K562 (cell line): ENCODE measurements at regions not wholly inside any gene's neighbourhood (a gene's known extent, or its start where the extent isn't known, plus 50 kb on each side); places are given as distances from the start of the nearest gene placed in this dataset.

ENCODE experiments used
- ATAC-seq: fragments of 200-7000 bp; cut with Tn5 transposase; 3 replicates; pipeline ENCODE4 v1.9.1; 2020; ENCODE audit warnings: moderate library complexity
- BruUV-seq: library from RNA; stranded (reverse); fragments of 400-500 nt; replicated peaks from 2 replicates; lab custom pipeline; 2021; lab: Mats Ljungman, UMichigan
- CTCF ChIA-PET: fragments of 300-600 bp; formaldehyde crosslinking; extraction: SDS; loops from one replicate; lab custom pipeline; 2021; ENCODE audit warnings: low intra/inter-chr PET ratio; lab: Yijun Ruan, JAX
- POLR2A ChIA-PET: fragments of 300-600, 350-650 bp; sonication (Branson Sonifier 250); formaldehyde crosslinking; extraction: SDS; loops from one replicate; lab custom pipeline; 2021; ENCODE audit warnings: antibody characterized with exemption, inconsistent platforms; lab: Yijun Ruan, JAX
- DNase-seq, 4 experiments: peaks; one replicate each; pipeline versions ENCODE4 v3.0.0 to v3.0.0-alpha.2; 2011 to 2018; ENCODE audit warnings: low spot score in 3 of 4, mixed read lengths in 3 of 4; ENCODE audit errors: extremely low read depth in 1 of 4
- FAIRE-seq: peaks from 2 replicates; lab custom pipeline; 2011; peaks lifted over from hg19 to GRCh38; lab: Jason Lieb, UNC
- H2AFZ ChIP-seq: 2 replicates; pipeline ENCODE4 v1.6.0; 2011; ENCODE audit warnings: low read depth, low read length, control low read depth, inconsistent platforms
- H3K27ac ChIP-seq: fragments of 200-600 bp; 3 replicates; pipeline ENCODE4 v1.8.0; 2011; ENCODE audit warnings: low read depth, mild to moderate bottlenecking, control low read depth, inconsistent platforms, low read length, moderate library complexity, mixed read lengths; ENCODE audit errors: extremely low read depth
- H3K27me3 ChIP-seq, 2 experiments: fragments of 300-600 bp in 1 of 2; 2 replicates in 1 of 2; 3 replicates in 1 of 2; pipeline versions ENCODE4 v1.6.0 to v1.8.0; 2011; ENCODE audit warnings: inconsistent platforms in 2 of 2, low read length in 2 of 2, mild to moderate bottlenecking in 1 of 2, mixed read lengths in 1 of 2, moderate library complexity in 1 of 2; ENCODE audit not compliant: control insufficient read depth in 2 of 2, insufficient read depth in 2 of 2
- H3K36me3 ChIP-seq: fragments of 300-600 bp; 3 replicates; pipeline ENCODE4 v1.8.0; 2011; ENCODE audit warnings: mild to moderate bottlenecking, low read length, inconsistent platforms; ENCODE audit not compliant: control insufficient read depth, insufficient read depth
- H3K4me1 ChIP-seq, 2 experiments: fragments of 200-600 bp in 1 of 2; replicated peaks in 1 of 2; 2 replicates in 1 of 2; 3 replicates in 1 of 2; pipeline versions ENCODE4 v1.5.1 to v1.8.0; 2011; ENCODE audit warnings: inconsistent platforms in 2 of 2, low read length in 2 of 2, mild to moderate bottlenecking in 1 of 2, mixed read lengths in 1 of 2, moderate library complexity in 1 of 2; ENCODE audit not compliant: control insufficient read depth in 2 of 2, insufficient read depth in 2 of 2
- H3K4me2 ChIP-seq: 2 replicates; pipeline ENCODE4 v1.6.1; 2011; ENCODE audit warnings: low read length, control low read depth, inconsistent platforms, mixed read lengths; ENCODE audit not compliant: insufficient read depth
- H3K4me3 ChIP-seq: fragments of 200-600 bp; sonication (generic), shearing (Covaris generic); 2 replicates; pipeline ENCODE4 v1.5.1; 2016; ENCODE audit warnings: control low read depth, inconsistent platforms
- H3K79me2 ChIP-seq: fragments of 200-600 bp; 3 replicates; pipeline ENCODE4 v1.8.0; 2011; ENCODE audit warnings: low read length, inconsistent platforms; ENCODE audit not compliant: control insufficient read depth, insufficient read depth
- H3K9ac ChIP-seq, 2 experiments: 2 replicates each; pipeline versions ENCODE4 v1.6.0 to v1.6.1; 2011; ENCODE audit warnings: low read depth in 2 of 2, low read length in 2 of 2, control low read depth in 1 of 2, inconsistent platforms in 1 of 2, mild to moderate bottlenecking in 1 of 2, mixed read lengths in 1 of 2; ENCODE audit not compliant: insufficient read depth in 1 of 2
- H3K9me1 ChIP-seq: one replicate; pipeline ENCODE4 v1.6.0; 2011; ENCODE audit warnings: inconsistent platforms, mild to moderate bottlenecking, low read length, moderate library complexity; ENCODE audit not compliant: control insufficient read depth, insufficient read depth
- H3K9me3 ChIP-seq: replicated peaks from 2 replicates; pipeline ENCODE4 v1.5.1; 2011; ENCODE audit warnings: low read depth, low read length, inconsistent platforms; ENCODE audit not compliant: control insufficient read depth, insufficient read depth
- H4K20me1 ChIP-seq: replicated peaks from 2 replicates; pipeline ENCODE4 v1.6.1; 2011; ENCODE audit warnings: low read length, inconsistent platforms, mixed read lengths; ENCODE audit not compliant: control insufficient read depth, insufficient read depth
- DMBX1 ChIP-seq: fragments of 250-450 bp; sonication (Bioruptor Pico); IDR thresholded peaks from 2 replicates; pipeline ENCODE4 v1.8.0; 2022; ENCODE audit warnings: inconsistent platforms, mild to moderate bottlenecking, moderate library complexity, borderline replicate concordance
- HBP1 ChIP-seq: fragments of 450-650 bp; formaldehyde crosslinking; IDR thresholded peaks from 2 replicates; pipeline ENCODE4 v1.4.0; 2022; ENCODE audit warnings: missing genetic modification characterization
- HDAC1 ChIP-seq, 2 experiments: fragments of 450-650 bp; IDR thresholded peaks; 2 replicates each; pipeline ENCODE4 v1.6.1; 2016 to 2017; ENCODE audit warnings: inconsistent platforms in 1 of 2, mild to moderate bottlenecking in 1 of 2, moderate library complexity in 1 of 2
- IFI16 ChIP-seq: fragments of 250-450 bp; sonication (Bioruptor Pico); IDR thresholded peaks from 2 replicates; pipeline ENCODE4 v2.1.2; 2022; ENCODE audit warnings: mild to moderate bottlenecking, inconsistent platforms
- KLF1 ChIP-seq: fragments of 450-650 bp; IDR thresholded peaks from 2 replicates; pipeline ENCODE4 v1.6.1; 2016; ENCODE audit warnings: missing genetic modification characterization, missing compliant biosample characterization
- SMARCA4 ChIP-seq: fragments of 450-650 bp; IDR thresholded peaks from 2 replicates; pipeline ENCODE4 v1.6.1; 2016
- TCFL5 ChIP-seq: fragments of 250-450 bp; sonication (Bioruptor Pico); conservative IDR thresholded peaks from 2 replicates; pipeline ENCODE4 v1.6.1; 2021; ENCODE audit warnings: mild to moderate bottlenecking, moderate library complexity, matching md5 sums
- TEAD1 ChIP-seq, 2 experiments: fragments of 450-650 bp in 1 of 2; sonication (generic) in 1 of 2; formaldehyde crosslinking; IDR thresholded peaks; 2 replicates each; pipeline versions ENCODE4 v1.4.0 to v1.8.0; 2020 to 2022; ENCODE audit warnings: mild to moderate bottlenecking in 2 of 2, missing genetic modification reagents in 1 of 2
- USF1 ChIP-seq: sonication (generic); formaldehyde crosslinking; IDR thresholded peaks from 2 replicates; pipeline ENCODE4 v1.9.0; 2022; ENCODE audit warnings: mild to moderate bottlenecking, missing genetic modification reagents
- ZNF324 ChIP-seq: fragments of 250-450 bp; sonication (Bioruptor Pico); IDR thresholded peaks from 2 replicates; pipeline ENCODE4 v1.4.0; 2020; ENCODE audit warnings: mild to moderate bottlenecking
- ZNF785 ChIP-seq: fragments of 250-450 bp; sonication (Bioruptor Pico); IDR thresholded peaks from 2 replicates; pipeline ENCODE4 v1.4.0; 2020; ENCODE audit warnings: mild to moderate bottlenecking
- WGBS: fragments of 100-300 bp; shearing (Covaris generic); methylation state at CpG from one replicate; pipeline ENCODE4 v1.1.6; 2016; ENCODE audit warnings: low coverage, mixed read lengths; ENCODE audit not compliant: insufficient coverage; ENCODE audit errors: missing lambda C conversion rate; 5-methylcytosine and 5-hydroxymethylcytosine counted together
- in situ Hi-C: fragments of 300-500 bp; cut with MboI; formaldehyde crosslinking; loops from 4 replicates; pipeline ENCODE4 v1.15.0; 2018; ENCODE audit warnings: inconsistent platforms, mixed read lengths
- intact Hi-C: fragments of 100-400 bp; cut with micrococcal nuclease; formaldehyde crosslinking; loops from 2 replicates; pipeline ENCODE4 v1.14.2; 2022
- TF ChIP-seq, protein P1 (sequence below): sonication (generic); formaldehyde crosslinking; IDR thresholded peaks from 2 replicates; pipeline ENCODE4 v1.8.1; 2023; ENCODE audit warnings: mild to moderate bottlenecking, missing genetic modification reagents
- TF ChIP-seq, protein P2 (sequence below), 2 experiments: fragments of 450-650 bp; IDR thresholded peaks; 2 replicates each; pipeline ENCODE4 v1.6.1; 2018; ENCODE audit warnings: mild to moderate bottlenecking in 2 of 2, low read depth in 1 of 2; ENCODE audit not compliant: partially characterized antibody in 2 of 2

DNA sequence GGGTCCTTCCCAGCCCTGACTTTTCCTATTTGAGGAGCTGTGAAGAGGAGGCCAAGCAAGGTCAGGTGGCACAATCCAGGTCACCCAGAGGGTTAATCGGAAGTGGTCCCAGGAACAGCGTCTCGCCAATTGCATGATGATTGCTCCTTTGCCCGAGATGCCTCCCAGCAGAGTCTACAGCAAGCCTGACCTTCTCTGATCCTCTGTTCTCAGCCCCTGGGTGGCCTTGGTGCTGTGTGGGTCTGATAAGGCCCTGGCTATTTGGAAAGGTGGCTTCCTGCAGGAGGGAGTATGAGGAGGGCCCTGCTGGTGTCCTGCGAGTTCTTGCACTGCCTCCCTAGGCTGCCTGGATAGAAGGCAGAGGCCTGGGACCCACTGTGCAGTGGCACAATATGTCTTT lies 116.2 kb downstream of the FOXD2 start:
- peak; percentile 51; the same call in 2 of the 3 replicates for ATAC-seq
- Histone ChIP-seq H2AFZ (no peak overlapping the region), H3K27ac (no peak overlapping the region), H3K36me3 (no peaks in the 10 kb centered on the region), H3K4me2 (no peak overlapping the region), H3K9ac (no peak overlapping the region), H4K20me1 (no peaks in the 10 kb centered on the region; the same call in 1 of the 2 replicates), H3K9me1 (no peaks in the 10 kb centered on the region), H3K4me1 (no peaks in the 10 kb centered on the region), H3K4me3 (no peak overlapping the region), H3K79me2 (no peaks in the 10 kb centered on the region), H3K27me3 (peaks cover 35 to 59% of the 10 kb centered on the region in 2 experiments), H3K9me3 (no peaks in the 10 kb centered on the region)
- intact Hi-C loops (no loop called here), in situ Hi-C loops (no loop called here)
- no peak for TF ChIP-seq HBP1
- no peak for TF ChIP-seq ZNF324 (CRISPR knock-in tag)
- TF ChIP-seq ZNF785 (CRISPR knock-in tag), result no peak
- no peak for TF ChIP-seq KLF1 (tag)
- TF ChIP-seq SMARCA4, result no peak
- no peak for TF ChIP-seq TCFL5 (CRISPR knock-in tag)
- no peak for TF ChIP-seq TEAD1 (CRISPR knock-in tag; IDR thresholded peaks at IDR 0.05)
- no peak for TF ChIP-seq HDAC1 (IDR thresholded peaks at IDR 0.05)
- TF ChIP-seq, protein P1, sequence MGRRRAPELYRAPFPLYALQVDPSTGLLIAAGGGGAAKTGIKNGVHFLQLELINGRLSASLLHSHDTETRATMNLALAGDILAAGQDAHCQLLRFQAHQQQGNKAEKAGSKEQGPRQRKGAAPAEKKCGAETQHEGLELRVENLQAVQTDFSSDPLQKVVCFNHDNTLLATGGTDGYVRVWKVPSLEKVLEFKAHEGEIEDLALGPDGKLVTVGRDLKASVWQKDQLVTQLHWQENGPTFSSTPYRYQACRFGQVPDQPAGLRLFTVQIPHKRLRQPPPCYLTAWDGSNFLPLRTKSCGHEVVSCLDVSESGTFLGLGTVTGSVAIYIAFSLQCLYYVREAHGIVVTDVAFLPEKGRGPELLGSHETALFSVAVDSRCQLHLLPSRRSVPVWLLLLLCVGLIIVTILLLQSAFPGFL (CRISPR knock-in tag), result no peak
- TF ChIP-seq, protein P2, sequence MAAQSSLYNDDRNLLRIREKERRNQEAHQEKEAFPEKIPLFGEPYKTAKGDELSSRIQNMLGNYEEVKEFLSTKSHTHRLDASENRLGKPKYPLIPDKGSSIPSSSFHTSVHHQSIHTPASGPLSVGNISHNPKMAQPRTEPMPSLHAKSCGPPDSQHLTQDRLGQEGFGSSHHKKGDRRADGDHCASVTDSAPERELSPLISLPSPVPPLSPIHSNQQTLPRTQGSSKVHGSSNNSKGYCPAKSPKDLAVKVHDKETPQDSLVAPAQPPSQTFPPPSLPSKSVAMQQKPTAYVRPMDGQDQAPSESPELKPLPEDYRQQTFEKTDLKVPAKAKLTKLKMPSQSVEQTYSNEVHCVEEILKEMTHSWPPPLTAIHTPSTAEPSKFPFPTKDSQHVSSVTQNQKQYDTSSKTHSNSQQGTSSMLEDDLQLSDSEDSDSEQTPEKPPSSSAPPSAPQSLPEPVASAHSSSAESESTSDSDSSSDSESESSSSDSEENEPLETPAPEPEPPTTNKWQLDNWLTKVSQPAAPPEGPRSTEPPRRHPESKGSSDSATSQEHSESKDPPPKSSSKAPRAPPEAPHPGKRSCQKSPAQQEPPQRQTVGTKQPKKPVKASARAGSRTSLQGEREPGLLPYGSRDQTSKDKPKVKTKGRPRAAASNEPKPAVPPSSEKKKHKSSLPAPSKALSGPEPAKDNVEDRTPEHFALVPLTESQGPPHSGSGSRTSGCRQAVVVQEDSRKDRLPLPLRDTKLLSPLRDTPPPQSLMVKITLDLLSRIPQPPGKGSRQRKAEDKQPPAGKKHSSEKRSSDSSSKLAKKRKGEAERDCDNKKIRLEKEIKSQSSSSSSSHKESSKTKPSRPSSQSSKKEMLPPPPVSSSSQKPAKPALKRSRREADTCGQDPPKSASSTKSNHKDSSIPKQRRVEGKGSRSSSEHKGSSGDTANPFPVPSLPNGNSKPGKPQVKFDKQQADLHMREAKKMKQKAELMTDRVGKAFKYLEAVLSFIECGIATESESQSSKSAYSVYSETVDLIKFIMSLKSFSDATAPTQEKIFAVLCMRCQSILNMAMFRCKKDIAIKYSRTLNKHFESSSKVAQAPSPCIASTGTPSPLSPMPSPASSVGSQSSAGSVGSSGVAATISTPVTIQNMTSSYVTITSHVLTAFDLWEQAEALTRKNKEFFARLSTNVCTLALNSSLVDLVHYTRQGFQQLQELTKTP (IDR thresholded peaks at IDR 0.05; ENCODE audit: low read depth in 1 of 2, partially characterized antibody in 2 of 2), result no peak
- TF ChIP-seq USF1 (CRISPR knock-in tag), result no peak
- TF ChIP-seq DMBX1 (CRISPR knock-in tag), result no peak
- no peak for TF ChIP-seq IFI16 (CRISPR knock-in tag)
- 0% methylated on average over 5 of the region's 5 CpGs for WGBS
- ChIA-PET POLR2A (interaction anchor here (1.0 kb wide), 1 partner anchor 31 kb away, joined by 3 read pairs; no protein-coding TSS in a partner anchor), CTCF (no interaction called here)
- FAIRE-seq, result no peak
- BruUV-seq, result no TSS peak
- DNase-seq, result peak in 1 of 4 experiments; percentile 16
